Stimulated activated CD8-positive, alpha-beta memory T cell treated with anti-CD3 and anti-CD28 coated beads, Interleukin-4, amount 100 ng/mL, for 24 hours (primary cell): ENCODE measurements at regions not wholly inside any gene's neighbourhood (a gene's known extent, or its start where the extent isn't known, plus 50 kb on each side); places are given as distances from the start of the nearest gene placed in this dataset.
"Not testable (repeated sequence)": the region's sequence is repeated elsewhere in the genome, so short reads cannot be mapped to it uniquely, and the experiment has no call there.

Experiments
- DNase-seq: peaks from one replicate; pipeline ENCODE4 v3.0.0-alpha.2; 2020; ENCODE audit warnings: low read depth

DNA sequence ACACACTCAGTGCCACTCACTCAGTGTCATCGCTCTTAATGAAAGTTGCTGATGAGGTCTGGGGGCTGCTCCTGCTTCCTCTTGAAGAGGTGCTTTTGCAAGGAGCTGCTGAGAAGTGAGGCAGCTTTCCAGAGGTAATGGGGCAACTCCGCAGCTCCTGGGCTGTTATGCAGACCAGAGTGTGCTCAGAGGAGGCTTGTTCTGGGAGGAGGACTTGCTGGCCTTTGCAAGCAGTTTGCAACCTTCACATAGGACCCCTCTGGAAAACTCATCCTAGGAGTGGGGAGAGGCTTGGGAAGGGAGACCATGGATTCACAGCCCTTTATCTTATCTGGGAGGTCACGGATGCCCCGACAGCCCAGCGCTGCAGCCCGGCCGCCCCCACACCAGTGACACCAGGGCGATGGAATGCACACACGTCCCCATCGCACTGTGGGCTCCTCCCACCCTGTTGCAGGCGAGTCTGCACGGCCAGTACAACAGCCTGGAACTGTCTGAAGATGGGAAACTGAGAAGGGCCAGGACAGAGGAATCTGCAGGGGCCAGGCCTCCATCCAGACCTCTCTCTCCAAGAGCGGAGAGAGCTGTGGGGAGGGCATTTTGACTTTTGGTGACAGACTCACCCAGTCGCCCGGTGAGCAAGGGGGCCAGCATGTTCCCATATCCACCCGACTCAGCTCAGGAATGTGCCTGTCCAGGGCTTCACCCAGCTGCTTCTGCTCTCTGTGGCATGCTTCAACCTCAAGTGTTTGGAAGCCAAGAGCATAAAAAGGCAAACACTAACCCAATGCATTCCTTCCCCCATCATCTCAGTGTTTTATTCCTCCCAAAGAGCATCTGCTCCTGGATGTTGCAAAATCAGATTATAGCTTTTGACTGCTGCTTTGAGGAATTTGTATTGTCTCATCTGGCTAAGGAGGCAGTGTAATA, 78.6 kb upstream of the ZNF469 start:
- DNase-seq: no peak

DNA sequence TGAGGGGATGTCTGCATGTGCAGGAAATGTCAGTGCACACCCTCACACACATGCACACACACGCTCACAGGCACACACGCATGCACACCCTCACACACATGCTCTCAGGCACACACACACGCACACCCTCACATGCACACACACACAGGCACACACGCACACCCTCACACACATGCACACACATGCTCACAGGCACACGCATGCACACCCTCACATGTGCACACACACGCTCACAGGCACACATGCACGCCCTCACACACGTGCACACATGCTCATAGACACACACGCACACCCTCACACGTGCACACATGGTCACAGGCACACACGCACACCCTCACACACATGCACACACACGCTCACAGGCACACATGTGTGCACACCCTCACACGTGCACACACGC, 77.6 kb upstream of the ZNF469 start:
- DNase-seq: no peak

DNA sequence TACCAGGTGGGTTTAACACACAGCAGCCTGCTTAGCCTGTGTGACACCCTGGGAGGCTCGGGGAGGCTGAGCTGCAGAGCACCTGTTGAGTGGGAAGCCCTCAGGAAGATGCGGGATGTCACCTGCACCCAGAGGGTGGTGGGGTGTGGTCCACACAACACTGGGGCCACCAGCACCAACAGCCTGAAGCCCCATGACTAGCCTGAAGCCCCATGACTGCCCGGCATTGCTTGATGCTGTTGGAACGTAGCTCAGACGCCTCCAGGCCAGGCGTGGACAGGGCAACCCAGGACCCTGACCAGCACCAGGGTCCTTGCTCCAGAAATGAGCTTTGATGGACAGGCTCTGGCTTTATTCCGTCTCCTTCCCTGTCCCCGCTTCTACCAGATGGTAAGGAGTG, 76.3 kb upstream of the ZNF469 start:
- no peak for DNase-seq

DNA sequence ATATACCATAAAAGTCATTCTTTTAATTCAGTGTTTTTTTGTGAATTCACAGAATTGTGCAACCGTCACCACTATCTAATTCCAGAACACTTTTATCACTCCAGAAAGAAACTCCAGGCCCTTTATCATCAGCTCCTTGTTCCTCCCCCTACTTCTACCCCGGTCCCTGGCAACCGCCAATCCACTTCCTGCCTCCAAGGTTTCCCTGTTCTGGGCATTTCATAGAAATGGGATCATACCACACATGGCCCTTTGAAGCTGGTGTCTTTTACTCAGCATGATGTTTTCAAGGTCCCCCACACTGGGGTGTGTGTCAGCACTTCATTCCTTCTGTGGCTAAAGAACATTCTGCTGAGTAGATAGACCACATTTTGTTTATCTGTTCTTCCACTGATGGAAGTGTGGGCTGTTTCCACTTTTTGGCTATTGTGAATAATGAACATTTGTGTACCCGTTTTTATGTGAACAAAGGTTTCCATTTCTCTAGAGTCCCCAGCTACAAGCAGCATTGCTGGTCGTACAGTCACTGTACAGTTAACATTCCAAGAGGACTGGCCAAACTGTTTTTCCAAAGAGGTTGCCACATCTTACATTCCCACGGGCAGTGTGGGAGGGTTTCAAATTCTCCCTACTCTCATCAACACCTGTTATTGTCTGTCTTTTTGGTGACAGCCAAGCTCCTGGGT, 75.8 kb upstream of the ZNF469 start:
- DNase-seq: no peak

DNA sequence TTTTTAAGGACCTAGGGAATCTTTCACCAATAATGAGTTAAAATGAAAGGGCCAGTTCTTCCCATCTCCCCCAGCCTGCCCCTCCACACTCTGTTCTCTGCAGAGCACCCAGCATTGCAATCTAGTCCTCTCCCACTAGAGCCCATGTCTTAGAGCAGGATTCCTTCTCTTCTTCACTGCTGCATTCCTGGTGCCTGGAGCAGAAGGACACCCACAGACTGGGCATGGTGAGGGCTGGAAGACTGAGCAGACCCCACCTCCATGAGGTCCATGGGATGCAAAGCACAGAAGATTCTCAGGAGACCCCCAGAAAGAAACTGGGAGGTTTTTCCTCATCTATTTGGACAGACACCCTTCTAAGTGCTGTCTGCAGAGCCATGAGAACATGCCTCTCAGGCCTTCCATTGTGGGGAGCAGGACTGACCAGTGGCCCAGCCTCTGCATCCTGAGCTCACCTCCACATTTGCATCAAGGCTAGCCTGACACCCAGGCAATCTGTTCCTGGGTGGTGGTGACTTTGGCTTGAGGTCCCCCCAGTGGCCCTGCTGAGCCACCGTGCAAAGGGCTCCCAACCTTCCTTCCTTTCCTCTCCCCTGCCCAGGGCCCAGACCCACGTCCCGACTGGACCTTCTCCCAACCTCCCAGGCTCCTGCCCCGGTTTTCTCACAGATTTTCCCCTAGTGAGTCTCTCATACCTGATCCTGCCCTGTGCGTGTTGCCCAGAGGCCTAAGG, 74.2 kb upstream of the ZNF469 start:
- DNase-seq: no peak

DNA sequence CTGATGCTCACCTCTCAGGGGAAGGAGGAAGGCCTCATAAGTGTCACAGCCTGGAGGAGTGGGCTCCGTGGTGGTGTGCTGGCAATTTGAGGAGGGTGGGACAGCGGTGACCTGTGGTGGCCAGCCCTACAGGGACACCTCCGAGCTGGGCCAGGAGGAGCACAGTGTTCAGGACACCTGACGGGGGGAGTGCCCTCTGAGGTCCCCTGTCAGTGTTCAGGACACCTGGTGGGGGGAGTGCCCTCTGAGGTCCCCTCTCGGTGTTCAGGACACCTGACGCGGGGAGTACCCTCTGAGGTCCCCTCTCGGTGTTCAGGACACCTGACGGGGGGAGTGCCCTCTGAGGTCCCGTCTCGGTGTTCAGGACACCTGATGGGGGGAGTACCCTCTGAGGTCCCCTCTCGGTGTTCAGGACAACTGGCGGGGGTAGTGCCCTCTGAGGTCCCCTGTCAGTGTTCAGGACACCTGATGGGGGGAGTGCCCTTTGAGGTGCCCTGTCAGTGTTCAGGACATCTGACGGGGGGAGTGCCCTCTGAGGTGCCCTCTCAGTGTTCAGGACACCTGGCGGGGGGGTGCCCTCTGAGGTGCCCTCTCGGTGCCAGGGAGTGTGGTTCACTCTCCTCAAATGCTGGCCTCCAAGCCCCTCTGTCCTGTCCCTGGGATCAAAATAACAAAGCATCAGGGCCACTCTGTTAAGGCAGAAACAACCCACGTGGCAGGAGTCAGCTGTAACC, 73.4 kb upstream of the ZNF469 start:
- DNase-seq: no peak

DNA sequence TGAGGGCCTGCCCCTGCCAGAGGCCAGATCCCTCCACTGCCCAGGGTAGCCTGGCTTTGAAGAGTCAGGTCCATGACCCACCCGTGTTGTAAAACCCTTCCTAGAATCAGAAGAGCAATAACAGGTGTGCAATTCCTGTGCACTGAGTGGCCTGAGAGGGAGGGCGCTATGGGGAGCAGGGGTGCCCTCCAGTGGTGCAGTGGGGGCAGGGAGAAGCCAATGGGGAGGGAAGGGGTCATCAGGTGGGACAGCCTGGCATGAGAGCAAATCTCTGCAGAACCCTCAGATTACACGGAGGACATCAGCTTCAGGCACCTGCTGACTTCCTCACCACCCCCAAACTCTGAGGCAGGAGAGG, 72.9 kb upstream of the ZNF469 start:
- no peak for DNase-seq

DNA sequence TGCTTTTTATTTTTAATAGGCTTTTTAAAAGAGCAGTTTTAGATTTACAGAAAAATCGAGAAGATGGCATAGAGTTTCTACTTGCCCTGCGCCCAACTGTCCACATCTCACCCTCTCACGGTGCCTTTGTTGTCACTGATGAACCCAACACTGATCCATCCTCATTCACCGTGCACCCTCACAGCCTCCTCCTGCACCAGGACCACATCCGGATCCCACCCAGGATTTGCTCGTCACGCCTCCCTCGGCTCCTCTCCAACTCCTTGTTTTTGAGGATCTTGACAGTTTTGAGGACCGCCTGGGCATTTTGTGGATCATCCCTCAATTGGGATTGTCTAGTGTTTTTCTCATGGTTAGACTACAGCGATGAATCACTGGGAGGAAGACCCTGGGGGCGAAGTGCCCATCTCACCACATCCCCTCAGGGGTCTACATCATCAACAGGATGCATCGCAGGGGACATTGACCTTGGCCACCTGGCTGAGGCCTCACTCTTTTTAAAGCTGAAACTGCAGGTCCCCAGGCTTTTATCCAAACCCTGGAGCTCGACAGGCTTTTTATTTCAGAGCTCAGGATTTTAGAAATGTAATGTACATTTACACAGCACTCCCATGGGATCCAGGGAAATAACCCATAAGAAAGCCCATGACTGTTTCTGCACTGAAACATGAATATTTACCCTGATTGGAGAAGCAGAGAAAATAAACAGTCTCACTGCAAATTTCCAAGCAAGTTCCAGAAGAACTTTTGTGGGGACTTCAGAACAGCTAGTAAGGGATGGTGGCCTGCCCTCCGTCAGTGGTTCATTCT, 71.8 kb upstream of the ZNF469 start:
- no peak for DNase-seq

DNA sequence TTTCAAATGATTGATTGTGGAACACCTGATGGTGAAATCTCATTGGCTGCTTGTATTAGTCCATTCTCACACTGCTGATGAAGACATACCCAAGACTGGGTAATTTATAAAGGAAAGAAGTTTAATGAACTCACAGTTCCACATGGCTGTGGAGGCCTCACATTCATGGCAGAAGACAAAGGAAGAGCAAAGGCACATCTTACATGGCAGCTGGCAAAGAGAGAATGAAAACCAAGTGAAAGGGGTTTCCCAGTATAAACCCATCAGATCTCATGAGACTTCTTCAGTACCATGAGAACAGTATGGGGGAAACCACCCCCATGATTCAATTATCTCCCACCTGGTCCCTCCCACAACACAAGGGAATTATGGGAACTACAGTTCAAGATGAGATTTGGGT, 70.9 kb upstream of the ZNF469 start:
- DNase-seq: not testable (repeated sequence)

DNA sequence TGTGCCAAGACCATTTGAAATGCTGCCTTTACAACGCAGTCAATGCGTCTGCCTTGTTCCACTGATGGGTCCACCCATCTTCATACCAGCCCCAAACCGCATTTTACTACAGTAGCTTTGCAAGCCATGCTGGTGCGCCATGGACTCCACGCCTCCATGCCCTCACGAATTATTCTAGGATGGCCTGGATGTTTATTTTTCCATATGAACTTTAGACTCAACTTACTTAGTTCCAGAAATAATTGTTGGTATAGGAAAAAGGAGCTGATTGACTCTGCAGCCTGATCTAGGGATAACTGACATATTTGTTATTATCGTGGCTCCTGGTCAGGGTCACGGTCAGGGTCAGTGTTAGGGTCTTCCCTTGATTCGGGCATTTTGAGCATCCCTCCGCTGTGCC, 70.0 kb upstream of the ZNF469 start:
- no peak for DNase-seq

DNA sequence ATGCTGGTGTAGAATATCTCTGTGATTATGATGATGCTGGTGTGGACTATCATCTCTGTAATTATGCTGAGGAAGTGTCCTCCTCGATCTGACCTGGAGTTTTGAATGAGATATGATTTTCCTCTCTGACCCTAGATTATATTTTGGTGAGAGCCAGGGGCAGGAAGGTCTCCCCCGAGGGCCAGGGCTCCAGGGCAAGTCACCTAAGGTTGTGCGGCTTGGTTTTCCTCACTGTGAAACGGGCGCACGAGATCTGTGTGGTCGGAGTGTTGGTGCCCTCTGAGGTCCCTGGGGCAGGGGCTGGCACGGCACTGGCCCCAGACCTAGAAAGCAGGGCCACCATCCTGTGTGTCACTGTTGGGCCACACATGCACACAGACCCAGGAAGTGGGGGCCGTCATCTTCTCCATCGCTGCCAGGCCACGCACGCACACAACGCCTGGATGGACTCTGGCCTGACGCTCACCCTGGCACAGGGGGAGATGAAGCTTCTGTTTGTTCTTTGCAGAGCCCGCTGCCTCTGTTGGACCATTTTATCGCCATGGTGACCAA, 67.7 kb upstream of the ZNF469 start:
- DNase-seq: no peak

DNA sequence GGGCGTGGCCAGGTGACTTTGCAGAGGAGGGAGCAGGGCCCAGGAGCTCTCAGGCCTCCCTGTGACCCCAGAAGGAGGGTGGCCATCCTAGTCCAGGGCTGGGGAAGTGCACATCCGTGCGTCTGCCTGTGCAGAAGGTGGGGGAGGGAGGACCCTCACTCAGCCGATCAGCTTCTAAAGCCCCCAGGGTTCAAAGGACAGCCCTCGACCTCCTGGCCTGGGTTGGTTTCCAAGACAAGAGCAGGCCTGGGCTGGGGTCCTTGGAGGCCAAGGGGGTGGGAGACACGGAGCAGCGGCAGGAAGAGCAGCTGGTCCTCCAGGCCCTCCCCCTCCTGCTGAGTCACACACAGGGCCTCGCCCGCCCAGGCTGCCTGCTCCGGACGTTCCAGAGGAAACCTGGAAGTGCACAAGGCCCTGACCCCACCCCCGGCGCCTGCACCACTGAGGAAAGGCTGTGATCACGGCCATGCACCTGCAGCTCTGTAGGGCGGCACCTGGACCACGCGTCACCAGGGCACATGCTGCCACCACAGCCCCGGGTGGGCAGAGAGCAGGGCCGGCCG, 67.1 kb upstream of the ZNF469 start:
- no peak for DNase-seq

DNA sequence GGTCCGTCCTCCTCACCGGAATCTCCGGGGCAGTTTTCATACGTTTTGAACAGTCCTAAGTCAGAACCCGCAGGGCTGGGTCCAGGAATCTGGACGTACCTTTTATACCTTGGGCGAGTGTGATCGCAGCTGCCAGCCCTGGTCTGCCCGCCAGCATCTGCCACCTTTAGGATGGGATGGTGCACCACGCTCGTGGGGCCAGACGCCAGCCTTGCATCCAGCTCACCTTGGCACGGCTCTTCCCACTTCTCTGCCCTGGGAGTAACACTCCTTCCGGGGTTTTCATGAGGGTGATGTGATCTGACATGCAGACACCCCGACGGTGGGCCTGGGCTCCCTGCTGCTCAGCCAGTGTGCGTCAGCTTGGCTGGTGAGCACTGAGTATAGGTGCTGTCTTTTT, 66.6 kb upstream of the ZNF469 start:
- DNase-seq: no peak

DNA sequence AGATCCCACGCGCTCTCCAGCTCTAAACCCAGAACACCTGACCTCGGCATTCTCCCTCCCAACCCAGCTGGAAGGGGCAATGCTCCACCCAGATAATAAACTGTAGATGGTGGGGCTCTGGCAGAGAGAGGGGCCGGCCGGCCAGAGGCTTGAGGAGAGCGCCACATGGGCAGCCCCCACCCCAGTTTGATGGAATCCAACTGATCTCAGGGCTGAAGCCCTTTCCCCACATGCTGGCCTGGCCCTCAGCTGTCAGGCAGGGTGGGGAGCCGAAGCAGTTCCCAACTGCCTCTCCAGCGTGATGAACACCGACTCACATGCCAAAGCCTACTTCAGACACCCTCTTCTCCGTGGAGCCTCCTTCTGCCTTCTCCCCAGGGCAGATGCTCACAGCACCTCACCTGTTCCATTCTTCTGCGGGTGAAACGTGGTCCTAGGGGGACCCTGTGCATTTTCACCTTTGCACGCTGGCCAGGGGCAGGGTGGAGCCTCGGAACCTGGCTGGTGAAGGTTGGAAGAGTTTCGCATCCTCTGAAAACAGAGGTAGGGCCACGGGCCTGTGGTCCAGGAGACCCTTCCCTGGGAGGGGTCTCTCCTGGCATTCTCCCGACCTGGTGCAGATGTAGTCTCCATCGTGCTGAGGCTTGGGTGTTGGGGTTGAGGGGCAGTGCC, 65.7 kb upstream of the ZNF469 start:
- no peak for DNase-seq

DNA sequence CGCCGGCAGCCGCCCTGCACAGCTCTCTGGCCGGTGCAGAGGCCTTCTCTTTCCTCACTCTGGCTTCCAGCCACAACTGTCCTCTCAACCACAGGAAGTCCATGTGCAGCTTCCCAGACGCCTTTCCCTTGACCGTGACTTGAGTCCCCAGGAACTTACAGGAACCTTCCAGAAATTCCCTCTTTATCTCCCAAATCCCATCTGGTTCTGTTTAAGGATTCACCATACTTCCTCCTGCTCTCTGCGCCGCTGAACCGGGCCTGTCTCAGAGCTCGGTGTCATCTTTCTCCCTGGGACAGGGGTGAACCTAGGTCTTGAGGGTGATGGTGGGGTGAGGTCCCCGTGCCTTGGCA, 65.2 kb upstream of the ZNF469 start:
- no peak for DNase-seq

DNA sequence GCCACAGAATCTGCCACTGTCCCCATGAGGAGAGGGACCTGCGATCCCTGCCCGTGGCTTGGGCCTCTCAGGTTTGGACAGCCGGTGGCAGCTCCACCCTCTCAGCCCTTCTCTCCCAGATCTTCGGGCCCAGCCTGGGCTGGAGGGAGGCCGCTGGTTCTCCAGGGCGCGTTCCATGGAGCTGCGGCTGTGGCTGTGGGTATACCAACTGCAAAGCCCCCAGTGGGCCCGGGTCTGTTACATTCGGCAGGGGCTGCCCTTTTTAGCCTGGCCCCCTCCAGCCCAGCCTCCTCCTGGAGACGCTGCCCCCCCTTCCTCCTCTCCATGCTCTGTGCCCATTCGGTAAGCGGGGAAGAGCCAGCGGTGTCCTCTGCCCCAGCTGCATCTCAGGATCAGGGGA, 64.7 kb upstream of the ZNF469 start:
- no peak for DNase-seq

DNA sequence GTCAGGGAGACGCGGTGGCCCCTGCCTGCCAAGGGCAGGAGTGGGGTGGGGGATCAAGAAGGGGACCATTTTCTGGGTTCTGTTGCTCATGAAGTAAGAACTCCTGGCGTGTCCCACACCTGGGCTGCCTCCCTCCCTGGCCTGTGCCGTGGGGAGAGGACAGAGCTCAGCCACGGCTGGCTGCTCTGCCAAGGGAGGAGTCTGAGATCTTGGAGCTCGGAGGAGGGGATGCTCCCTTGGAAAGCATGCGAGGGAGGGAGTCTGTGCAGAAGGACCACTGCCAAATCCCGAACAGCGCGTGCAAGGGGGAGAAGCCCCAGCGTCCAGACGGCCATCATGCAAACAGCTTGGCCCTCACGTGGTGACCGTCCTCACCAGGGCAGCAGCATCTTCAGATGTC, 64.2 kb upstream of the ZNF469 start:
- no peak for DNase-seq

DNA sequence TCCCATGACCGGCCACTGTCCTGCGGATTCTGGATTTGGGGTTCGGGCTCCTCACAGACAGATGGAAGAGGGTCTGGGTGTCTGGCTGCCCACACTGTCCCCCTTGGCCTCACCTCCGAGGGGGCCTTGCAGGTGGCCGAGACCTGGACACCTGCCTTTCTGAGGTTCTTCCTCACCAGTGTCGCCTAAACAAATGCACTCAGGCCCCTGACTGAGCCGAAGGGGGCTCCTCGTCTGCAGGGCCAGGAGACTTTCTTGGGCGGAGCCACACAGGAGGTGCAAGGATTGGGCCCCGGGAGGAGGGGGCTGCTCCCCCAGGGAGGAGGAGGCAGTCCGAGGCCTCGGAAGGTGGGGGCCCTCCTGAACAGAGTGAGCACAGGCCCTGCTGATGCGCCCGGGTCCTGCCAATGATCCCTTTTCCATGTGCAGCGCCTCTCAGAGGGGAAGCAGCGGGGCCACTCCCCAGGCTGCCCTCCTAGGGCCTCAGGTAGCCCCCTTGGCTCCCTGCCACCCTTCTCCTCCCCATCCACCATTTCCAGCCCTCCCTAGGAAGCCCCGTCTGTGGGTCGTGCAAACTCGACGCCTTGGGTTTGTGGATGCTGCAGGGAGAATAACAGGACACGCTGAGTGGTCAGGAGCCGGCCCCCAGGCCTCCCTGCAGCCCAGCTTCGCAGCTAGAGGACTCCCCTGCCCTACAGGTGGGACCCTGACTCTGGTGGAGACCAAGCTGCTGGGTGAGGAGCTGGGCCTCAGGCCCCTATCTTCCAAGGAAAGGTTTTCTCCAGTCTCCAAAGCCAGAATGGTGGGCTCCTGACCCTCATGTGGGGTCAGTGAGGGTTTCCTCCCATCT, 63.4 kb upstream of the ZNF469 start:
- no peak for DNase-seq

DNA sequence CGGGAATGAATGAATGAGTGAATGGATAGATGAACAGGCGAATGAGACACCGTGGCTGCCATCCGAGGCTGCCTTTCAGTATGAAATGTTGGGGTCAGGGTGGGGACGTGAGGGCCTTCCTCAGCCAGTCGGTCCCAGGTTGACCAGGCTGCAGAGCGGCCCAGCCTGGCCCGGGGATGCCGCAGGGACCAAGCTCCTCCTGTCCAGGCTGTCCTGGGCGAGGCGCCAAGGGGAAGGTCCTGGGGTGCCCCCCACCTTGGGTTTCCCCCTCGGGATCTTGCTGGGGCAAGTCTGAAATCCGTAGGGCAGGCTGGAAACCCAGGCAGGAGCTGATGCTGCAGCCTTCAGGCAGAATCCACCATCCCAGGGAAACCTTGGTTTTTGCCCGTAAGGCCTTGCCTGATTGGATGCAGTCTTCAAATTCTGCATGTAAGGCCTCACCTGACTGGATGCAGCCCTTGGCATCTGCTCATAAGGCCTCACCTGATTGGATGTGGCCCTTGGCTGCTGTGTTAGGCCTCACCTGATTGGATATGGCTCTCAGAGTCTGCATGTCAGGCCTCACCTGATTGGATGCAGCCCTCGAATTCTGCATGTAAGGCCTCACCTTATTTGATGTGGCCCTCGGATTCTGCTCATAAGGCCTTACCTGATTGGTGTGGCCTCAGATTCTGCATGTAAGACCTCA, 61.7 kb upstream of the ZNF469 start:
- no peak for DNase-seq
